CD8-positive, alpha-beta memory T cell (primary cell): ENCODE measurements at regions not wholly inside any gene's neighbourhood (a gene's known extent, or its start where the extent isn't known, plus 50 kb on each side); places are given as distances from the start of the nearest gene placed in this dataset.

Experiments used
- CTCF ChIA-PET: fragments of 350-600 bp; sonication (Branson Sonifier 250); formaldehyde crosslinking; loops from one replicate; lab custom pipeline; 2021; ENCODE audit warnings: antibody characterized with exemption; lab: Charles Lee
- POLR2A ChIA-PET: fragments of 350-600 bp; sonication (Branson Sonifier 250); formaldehyde crosslinking; loops from one replicate; lab custom pipeline; 2021; ENCODE audit warnings: antibody characterized with exemption; lab: Charles Lee
- DNase-seq, 5 donors: peaks; one replicate each; pipeline versions ENCODE4 v3.0.0 to v3.0.0-alpha.2; 2020 to 2022; ENCODE audit warnings: mixed read lengths in 1 of 5
- H3K27ac ChIP-seq: one replicate; pipeline ENCODE4 v1.7.0; 2013; ENCODE audit warnings: low read depth, mild to moderate bottlenecking, low read length, moderate library complexity
- H3K27me3 ChIP-seq: 2 replicates; pipeline ENCODE4 v1.7.0; 2013; ENCODE audit warnings: low read length, mild to moderate bottlenecking; ENCODE audit not compliant: insufficient read depth, poor library complexity, severe bottlenecking
- H3K36me3 ChIP-seq: 2 replicates; pipeline ENCODE4 v1.7.0; 2013; ENCODE audit warnings: mild to moderate bottlenecking, low read length, moderate library complexity; ENCODE audit not compliant: insufficient read depth
- H3K4me1 ChIP-seq: 2 replicates; pipeline ENCODE4 v1.7.0; 2013; ENCODE audit warnings: mild to moderate bottlenecking, low read length, moderate library complexity; ENCODE audit not compliant: insufficient read depth
- H3K4me3 ChIP-seq: 2 replicates; pipeline ENCODE4 v1.7.0; 2013; ENCODE audit warnings: mild to moderate bottlenecking, low read length
- H3K9me3 ChIP-seq: 2 replicates; pipeline ENCODE4 v1.7.0; 2013; ENCODE audit warnings: mild to moderate bottlenecking, low read length
- H3K27ac Mint-ChIP-seq, 8 donors: one replicate each; pipeline ENCODE4 v1.8.0; 2020 to 2021; ENCODE audit warnings: mixed read lengths in 8 of 8, mild to moderate bottlenecking in 6 of 8, inconsistent platforms in 3 of 8, moderate library complexity in 3 of 8
- H3K27me3 Mint-ChIP-seq, 2 donors: one replicate each; pipeline ENCODE4 v1.8.0; 2020 to 2021; ENCODE audit warnings: mixed read lengths in 2 of 2, mild to moderate bottlenecking in 1 of 2, moderate library complexity in 1 of 2
- H3K36me3 Mint-ChIP-seq, 3 donors: one replicate each; pipeline ENCODE4 v1.8.0; 2020 to 2021; ENCODE audit warnings: mixed read lengths in 3 of 3, inconsistent platforms in 1 of 3, mild to moderate bottlenecking in 1 of 3
- H3K4me1 Mint-ChIP-seq, 3 donors: one replicate each; pipeline ENCODE4 v1.8.0; 2020 to 2021; ENCODE audit warnings: mixed read lengths in 3 of 3, inconsistent platforms in 1 of 3, mild to moderate bottlenecking in 1 of 3
- H3K4me3 Mint-ChIP-seq, 7 donors: one replicate each; pipeline ENCODE4 v1.8.0; 2020 to 2021; ENCODE audit warnings: mixed read lengths in 7 of 7, mild to moderate bottlenecking in 6 of 7, moderate library complexity in 4 of 7, inconsistent platforms in 2 of 7
- H3K9me3 Mint-ChIP-seq, 5 donors: one replicate each; pipeline ENCODE4 v1.8.0; 2020 to 2022; ENCODE audit warnings: mixed read lengths in 5 of 5, mild to moderate bottlenecking in 3 of 5, moderate library complexity in 2 of 5, inconsistent platforms in 1 of 5

DNA sequence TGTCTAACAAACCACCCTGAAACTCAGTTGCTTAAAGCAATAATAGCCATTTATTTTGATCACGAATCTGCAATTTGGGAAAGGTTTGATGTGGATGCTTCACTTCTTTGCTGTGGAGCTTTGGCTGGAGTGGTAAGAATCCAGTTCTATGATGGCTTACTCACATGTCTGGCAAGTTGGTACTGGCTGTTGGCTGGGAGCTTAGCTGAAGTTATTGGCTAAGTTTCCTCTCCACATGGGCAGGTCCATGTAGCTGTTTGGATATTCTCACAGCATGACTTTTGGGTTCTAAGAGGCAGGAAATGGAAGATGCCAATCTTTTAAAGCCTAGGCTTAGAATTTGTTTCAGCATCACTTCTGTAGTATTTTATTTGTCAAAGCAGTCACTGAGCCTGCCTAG is 277.6 kb upstream of the NRP1 start:
- ChIA-PET CTCF (no interaction called here), POLR2A (no interaction called here)
- Mint-ChIP-seq H3K27ac (peak overlapping the region in 2 of 8 donors; percentile 15 to 49), H3K4me1 (peaks cover 4 to 13% (median 9%) of the 10 kb centered on the region in 3 donors), H3K27me3 (peaks cover 0 to 2% of the 10 kb centered on the region in 2 donors), H3K9me3 (peaks cover 8 to 22% (median 14%) of the 10 kb centered on the region in 5 donors), H3K4me3 (peak overlapping the region in 5 of 7 donors; percentile 22 to 59 (median 41)), H3K36me3 (peaks cover 0 to 6% (median 1%) of the 10 kb centered on the region in 3 donors)
- Histone ChIP-seq H3K4me3 (peak overlapping the region; percentile 16), H3K4me1 (no peaks in the 10 kb centered on the region), H3K36me3 (no peaks in the 10 kb centered on the region), H3K27me3 (no peaks in the 10 kb centered on the region), H3K9me3 (no peaks in the 10 kb centered on the region), H3K27ac (no peak overlapping the region)
- DNase-seq = no peak

DNA sequence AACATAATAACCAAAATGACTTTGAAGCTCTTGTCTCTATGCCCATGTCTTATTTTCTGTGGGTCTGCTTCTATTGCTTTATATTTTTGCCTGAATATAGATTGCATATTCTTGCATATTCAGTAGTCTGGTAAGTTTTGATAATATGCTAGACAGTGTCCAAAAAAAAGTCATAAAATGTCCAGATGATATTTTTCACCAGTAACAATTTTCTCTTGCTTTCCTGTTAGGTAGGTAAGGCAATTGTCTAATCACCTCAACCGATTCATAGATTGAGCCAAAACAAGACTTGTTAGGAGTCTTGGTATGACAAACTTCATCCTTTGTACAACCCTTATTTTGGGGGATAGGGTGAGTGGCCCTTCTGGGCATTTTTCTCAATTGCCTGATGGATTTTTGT is 277.0 kb upstream of the NRP1 start:
- H3K36me3 Mint-ChIP-seq = peaks cover 0 to 6% (median 1%) of the 10 kb centered on the region in 3 donors
- ChIA-PET POLR2A (no interaction called here), CTCF (no interaction called here)
- Histone ChIP-seq H3K27ac (no peak overlapping the region), H3K36me3 (no peaks in the 10 kb centered on the region), H3K4me3 (no peak overlapping the region), H3K4me1 (no peaks in the 10 kb centered on the region), H3K27me3 (no peaks in the 10 kb centered on the region), H3K9me3 (no peaks in the 10 kb centered on the region)
- peaks cover 0 to 2% of the 10 kb centered on the region in 2 donors for H3K27me3 Mint-ChIP-seq
- H3K4me1 Mint-ChIP-seq = peaks cover 4 to 13% (median 9%) of the 10 kb centered on the region in 3 donors
- no peak overlapping the region for H3K4me3 Mint-ChIP-seq
- peaks cover 8 to 22% (median 14%) of the 10 kb centered on the region in 5 donors for H3K9me3 Mint-ChIP-seq
- H3K27ac Mint-ChIP-seq = no peak overlapping the region
- DNase-seq = no peak

DNA sequence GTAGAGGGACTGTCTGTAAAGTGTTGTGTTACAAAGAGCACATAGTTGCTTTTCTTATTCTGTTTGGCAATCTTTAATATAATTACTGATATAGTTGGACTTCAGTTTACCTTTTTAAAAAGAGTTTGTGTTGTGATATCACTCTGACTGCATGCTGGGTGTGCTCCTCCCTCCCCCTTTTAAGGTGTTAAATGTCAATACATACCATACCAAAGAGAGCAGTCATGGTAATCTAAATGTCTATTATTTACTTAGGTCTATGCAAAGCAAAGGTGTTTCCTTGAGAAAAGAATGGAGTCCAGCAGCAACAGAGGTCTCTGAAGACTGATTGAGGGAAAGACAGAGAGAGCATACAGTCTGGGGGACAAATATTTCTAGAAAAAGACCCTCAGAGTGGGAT is 275.1 kb upstream of the NRP1 start:
- Mint-ChIP-seq H3K4me3 (no peak overlapping the region), H3K27ac (no peak overlapping the region), H3K9me3 (peaks cover 8 to 22% (median 14%) of the 10 kb centered on the region in 5 donors), H3K36me3 (peaks cover 0 to 6% (median 1%) of the 10 kb centered on the region in 3 donors), H3K27me3 (peaks cover 0 to 4% of the 10 kb centered on the region in 2 donors), H3K4me1 (peaks cover 4 to 13% (median 9%) of the 10 kb centered on the region in 3 donors)
- DNase-seq = no peak
- POLR2A ChIA-PET = no interaction called here
- Histone ChIP-seq H3K36me3 (no peaks in the 10 kb centered on the region), H3K4me3 (no peak overlapping the region), H3K27me3 (no peaks in the 10 kb centered on the region), H3K27ac (no peak overlapping the region), H3K4me1 (no peaks in the 10 kb centered on the region), H3K9me3 (no peaks in the 10 kb centered on the region)
- CTCF ChIA-PET = no interaction called here

DNA sequence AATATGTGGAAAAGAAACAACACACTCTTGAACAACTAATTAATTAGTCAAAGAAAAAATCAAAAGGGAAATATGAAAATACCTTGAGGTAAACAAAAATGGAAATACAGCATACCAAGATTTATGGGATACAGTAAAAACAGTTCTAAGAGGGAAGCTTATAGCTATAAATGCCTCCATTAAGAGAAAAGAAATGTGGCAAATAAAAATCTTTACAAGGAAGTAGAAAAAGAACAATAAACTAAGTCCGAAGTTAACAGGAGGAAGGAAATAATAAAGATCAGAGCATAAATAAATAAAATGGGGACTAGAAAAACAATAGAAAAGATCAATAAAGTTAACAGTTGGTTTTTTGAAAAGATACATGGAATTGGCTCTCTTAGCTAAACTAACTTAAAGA is 267.8 kb upstream of the NRP1 start:
- no peaks in the 10 kb centered on the region for H3K4me1 ChIP-seq
- Mint-ChIP-seq H3K27ac (no peak overlapping the region), H3K4me3 (no peak overlapping the region), H3K27me3 (peaks cover 0 to 7% of the 10 kb centered on the region in 2 donors), H3K9me3 (peaks cover 0 to 17% (median 8%) of the 10 kb centered on the region in 5 donors), H3K4me1 (no peaks in the 10 kb centered on the region), H3K36me3 (no peaks in the 10 kb centered on the region)
- ChIA-PET POLR2A (no interaction called here), CTCF (no interaction called here)
- H3K27me3 ChIP-seq = no peaks in the 10 kb centered on the region
- H3K9me3 ChIP-seq = no peaks in the 10 kb centered on the region
- no peak overlapping the region for H3K27ac ChIP-seq
- DNase-seq = no peak
- no peaks in the 10 kb centered on the region for H3K36me3 ChIP-seq
- no peak overlapping the region for H3K4me3 ChIP-seq

DNA sequence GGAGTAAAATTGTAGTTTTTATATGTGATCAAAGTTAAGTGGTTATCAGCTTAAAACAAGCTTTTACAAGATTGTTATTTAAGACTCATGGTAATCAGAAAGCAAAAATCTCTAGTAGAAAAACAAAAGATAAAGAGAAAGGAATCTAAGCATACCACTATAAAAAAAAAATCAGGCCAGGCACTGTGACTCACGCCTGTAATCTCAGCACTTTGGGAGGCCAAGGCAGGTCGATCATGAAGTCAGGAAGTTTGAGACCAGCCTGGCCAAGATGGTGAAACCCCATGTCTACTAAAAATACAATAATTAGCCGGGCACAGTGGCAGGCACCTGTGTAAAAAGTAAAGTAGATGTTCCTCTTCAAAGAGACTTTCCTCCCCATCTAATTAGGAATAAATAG is 265.9 kb upstream of the NRP1 start:
- Histone ChIP-seq H3K9me3 (no peaks in the 10 kb centered on the region), H3K4me3 (no peak overlapping the region), H3K4me1 (no peaks in the 10 kb centered on the region), H3K27me3 (no peaks in the 10 kb centered on the region), H3K27ac (no peak overlapping the region), H3K36me3 (no peaks in the 10 kb centered on the region)
- ChIA-PET POLR2A (no interaction called here), CTCF (no interaction called here)
- no peak for DNase-seq
- Mint-ChIP-seq H3K27ac (no peak overlapping the region), H3K4me3 (no peak overlapping the region), H3K27me3 (peaks cover 0 to 9% of the 10 kb centered on the region in 2 donors), H3K36me3 (no peaks in the 10 kb centered on the region), H3K9me3 (peaks cover 0 to 17% (median 8%) of the 10 kb centered on the region in 5 donors), H3K4me1 (no peaks in the 10 kb centered on the region)

DNA sequence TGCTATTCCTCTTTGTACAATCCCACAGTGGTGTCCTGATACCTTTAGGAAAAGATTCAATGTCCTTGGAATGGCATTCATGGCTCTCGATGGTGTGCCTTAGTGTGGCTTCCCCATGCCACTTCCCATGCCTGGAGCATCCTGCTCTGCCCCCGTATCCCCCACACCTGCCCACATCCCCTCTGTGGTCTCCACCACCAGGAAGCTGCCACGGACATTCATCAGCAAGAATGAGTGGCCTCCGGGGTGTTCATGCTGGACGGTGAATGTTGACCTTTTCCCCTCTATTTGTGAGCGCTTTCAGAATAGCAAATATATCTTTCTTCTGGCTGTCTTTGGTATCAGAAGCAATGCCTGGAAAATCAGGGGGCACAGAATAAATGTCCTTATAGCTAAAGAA is 262.0 kb upstream of the NRP1 start:
- Histone ChIP-seq H3K27me3 (no peaks in the 10 kb centered on the region), H3K4me3 (no peak overlapping the region), H3K27ac (no peak overlapping the region), H3K4me1 (no peaks in the 10 kb centered on the region), H3K9me3 (no peaks in the 10 kb centered on the region), H3K36me3 (no peaks in the 10 kb centered on the region)
- Mint-ChIP-seq H3K4me3 (no peak overlapping the region), H3K27me3 (peaks cover 0 to 8% of the 10 kb centered on the region in 2 donors), H3K9me3 (peaks cover 0 to 17% (median 8%) of the 10 kb centered on the region in 5 donors), H3K36me3 (no peaks in the 10 kb centered on the region), H3K4me1 (no peaks in the 10 kb centered on the region), H3K27ac (no peak overlapping the region)
- ChIA-PET CTCF (no interaction called here), POLR2A (no interaction called here)
- no peak for DNase-seq

DNA sequence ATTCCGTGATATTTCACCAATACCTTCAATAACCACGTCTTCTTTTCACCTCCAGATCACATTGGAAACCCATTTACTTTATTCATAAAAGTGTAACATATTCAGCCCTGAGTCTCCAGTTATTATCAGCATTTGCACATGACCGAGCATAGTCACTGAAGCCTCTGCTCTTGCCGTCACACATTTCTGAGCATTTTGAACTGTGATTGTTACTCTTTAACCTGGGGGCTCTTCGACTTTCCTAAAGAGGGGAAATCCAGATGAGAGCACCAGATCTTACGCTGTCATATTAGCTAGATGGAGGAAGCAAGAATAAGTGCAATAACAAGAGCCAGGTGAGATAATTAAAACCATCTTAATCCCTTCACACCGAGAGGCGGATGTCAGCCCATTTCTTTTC is 260.0 kb upstream of the NRP1 start:
- DNase-seq = no peak
- no peaks in the 10 kb centered on the region for H3K27me3 ChIP-seq
- Mint-ChIP-seq H3K9me3 (peaks cover 0 to 11% (median 8%) of the 10 kb centered on the region in 5 donors), H3K36me3 (no peaks in the 10 kb centered on the region), H3K4me1 (no peaks in the 10 kb centered on the region), H3K4me3 (no peak overlapping the region), H3K27me3 (peaks cover 0 to 8% of the 10 kb centered on the region in 2 donors), H3K27ac (no peak overlapping the region)
- no peaks in the 10 kb centered on the region for H3K9me3 ChIP-seq
- H3K36me3 ChIP-seq = no peaks in the 10 kb centered on the region
- no peak overlapping the region for H3K4me3 ChIP-seq
- H3K27ac ChIP-seq = no peak overlapping the region
- ChIA-PET CTCF (no interaction called here), POLR2A (no interaction called here)
- no peaks in the 10 kb centered on the region for H3K4me1 ChIP-seq

DNA sequence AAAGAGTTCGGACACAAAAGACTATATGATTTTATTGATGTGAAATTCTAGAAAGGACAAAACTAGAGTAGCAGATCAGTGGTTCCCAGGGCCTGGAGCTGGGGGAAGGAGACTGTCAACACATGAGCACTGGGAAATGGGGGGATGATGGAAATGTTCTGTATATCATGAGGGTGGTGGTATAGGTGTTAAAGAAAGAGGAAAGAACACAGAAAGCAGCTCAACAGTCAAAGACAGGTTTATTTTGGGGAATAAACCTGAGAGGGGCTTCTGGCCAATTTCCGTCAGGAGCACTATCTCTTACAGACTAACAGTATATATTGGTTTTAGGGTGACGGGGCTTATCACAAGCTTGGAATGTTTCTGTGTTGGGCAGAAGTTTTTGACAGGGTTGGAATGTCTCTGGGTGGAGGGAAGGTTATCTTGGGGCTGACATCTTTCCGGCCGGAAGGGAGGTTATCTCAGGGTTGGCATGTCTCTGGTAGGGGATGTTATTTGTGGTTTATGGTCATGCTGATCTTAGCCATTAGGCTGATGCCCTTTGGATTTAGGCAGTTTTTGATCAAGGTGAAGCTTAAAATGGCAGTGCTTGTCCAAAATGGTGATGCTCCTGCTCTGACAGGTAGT is 254.6 kb upstream of the NRP1 start:
- no peak for DNase-seq
- Mint-ChIP-seq H3K36me3 (no peaks in the 10 kb centered on the region), H3K4me3 (no peak overlapping the region), H3K27me3 (peaks cover 1 to 9% of the 10 kb centered on the region in 2 donors), H3K27ac (no peak overlapping the region), H3K4me1 (no peaks in the 10 kb centered on the region), H3K9me3 (peaks cover 0 to 5% (median 2%) of the 10 kb centered on the region in 5 donors)
- Histone ChIP-seq H3K27ac (no peak overlapping the region), H3K4me3 (no peak overlapping the region), H3K27me3 (no peaks in the 10 kb centered on the region), H3K36me3 (no peaks in the 10 kb centered on the region), H3K9me3 (no peaks in the 10 kb centered on the region), H3K4me1 (no peaks in the 10 kb centered on the region)
- ChIA-PET CTCF (no interaction called here), POLR2A (no interaction called here)
